ENCODE measurements at regions not wholly inside any gene's neighbourhood (a gene's known extent, or its start where the extent isn't known, plus 50 kb on each side); places are given as distances from the start of the nearest gene placed in this dataset.

- DNase-seq: no peak
- H3K79me2 ChIP-seq (ENCODE audit: insufficient read depth): no peaks in the 10 kb centered on the region
- H3K9me2 ChIP-seq: no peaks in the 10 kb centered on the region
- H4K20me1 ChIP-seq (ENCODE audit: insufficient read depth): no peaks in the 10 kb centered on the region
- H3K4me1 ChIP-seq (ENCODE audit: control insufficient read depth in 1 of 2, insufficient read depth in 2 of 2, low read depth in 1 of 2, low read length in 1 of 2): peaks cover 0 to 4% of the 10 kb centered on the region in 2 experiments; a peak in 1 of 4 replicates
- H3K9me3 ChIP-seq: no peaks in the 10 kb centered on the region
- POLR2A ChIA-PET: no interaction called here
- H3K4me2 ChIP-seq: no peak overlapping the region
- H3K36me3 ChIP-seq (replicated peaks in 1 of 2; ENCODE audit: control insufficient read depth in 1 of 2, insufficient read depth in 2 of 2, low read length in 1 of 2): no peaks in the 10 kb centered on the region
- TF ChIP-seq TCF12 (IDR thresholded peaks at IDR 0.05) (no peak), FOSL2 (IDR thresholded peaks at IDR 0.05; ENCODE audit: borderline replicate concordance, low read depth) (no peak), POLR2AphosphoS5 (IDR thresholded peaks at IDR 0.05; ENCODE audit: low read depth, low read length) (no peak), SIN3A (IDR thresholded peaks at IDR 0.05; ENCODE audit: borderline replicate concordance, low read depth, low read length) (no peak), TAF1 (IDR thresholded peaks at IDR 0.05; ENCODE audit: borderline replicate concordance, low read depth, low read length) (no peak), MAX (IDR thresholded peaks at IDR 0.05; ENCODE audit: low read depth) (no peak), GATA2 (CRISPR knock-in tag; IDR thresholded peaks at IDR 0.05) (no peak), RFX5 (IDR thresholded peaks at IDR 0.05; ENCODE audit: low read length) (no peak), USF2 (IDR thresholded peaks at IDR 0.05; ENCODE audit: borderline replicate concordance, low read depth, low read length) (no peak), FOXM1 (IDR thresholded peaks at IDR 0.05; ENCODE audit: low read depth) (no peak), NRF1 (IDR thresholded peaks at IDR 0.05; ENCODE audit: low read depth, low read length) (no peak), EZH2phosphoT487 (IDR thresholded peaks at IDR 0.05; ENCODE audit: borderline replicate concordance, low read depth) (no peak), PBX3 (IDR thresholded peaks at IDR 0.05) (no peak), USF1 (IDR thresholded peaks at IDR 0.05; ENCODE audit: borderline replicate concordance, low read depth) (no peak), MXI1 (IDR thresholded peaks at IDR 0.05; ENCODE audit: low read depth, low read length) (no peak)
- CTCF ChIA-PET: no interaction called here
- no peak overlapping the region for H3K4me3 ChIP-seq (ENCODE audit: low read depth in 2 of 2, low read length in 1 of 2)
- no peak overlapping the region for H3K9ac ChIP-seq
- H3F3A ChIP-seq (replicated peaks; ENCODE audit: insufficient read depth): no peaks in the 10 kb centered on the region
- no peak overlapping the region for H3K27ac ChIP-seq (ENCODE audit: low read depth in 2 of 2, low read length in 1 of 2)
- no peaks in the 10 kb centered on the region for H3K27me3 ChIP-seq (ENCODE audit: insufficient read depth)
- no peak overlapping the region for H2AFZ ChIP-seq (ENCODE audit: low read depth)
Observed at GRCh38 chr5:33237471-33237870, 203.3 kb upstream of the TARS1 start.
